ENCODE measurements at regions not wholly inside any gene's neighbourhood (a gene's known extent, or its start where the extent isn't known, plus 50 kb on each side); places are given as distances from the start of the nearest gene placed in this dataset.

DNA sequence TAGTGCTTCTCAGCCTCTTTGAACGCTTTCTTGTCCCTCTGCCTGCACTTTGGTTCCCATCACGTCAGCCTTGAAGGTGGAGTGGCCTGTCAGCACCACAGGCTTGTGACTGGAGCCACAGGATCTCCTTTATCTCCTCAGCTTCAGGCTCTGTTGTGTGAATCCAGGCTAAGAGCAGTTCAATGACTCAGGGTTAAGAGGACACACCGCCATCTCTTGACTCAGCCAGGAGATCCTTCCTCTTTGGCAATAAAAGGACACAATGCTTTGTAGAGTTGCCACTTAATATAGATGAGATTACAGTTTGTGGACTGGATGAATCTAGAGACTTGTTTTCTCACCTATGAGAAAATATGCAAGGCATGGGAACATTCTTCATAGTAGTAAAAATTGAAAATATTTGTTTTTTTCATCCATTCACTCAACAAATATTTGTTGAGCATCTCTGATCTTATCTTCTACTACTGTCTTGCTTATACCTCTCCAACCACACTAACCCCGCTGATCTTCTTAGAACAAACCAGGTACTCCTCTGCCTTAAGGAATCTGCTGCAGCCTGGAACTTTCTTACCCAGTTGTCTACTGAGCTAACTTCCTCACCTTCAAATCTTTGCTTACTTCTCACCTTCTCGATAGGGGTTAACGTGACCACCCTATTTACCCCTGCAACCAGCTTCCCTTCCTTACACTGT is 62.3 kb downstream of the UCHL1 start:
- Histone ChIP-seq H3K9ac (ENCODE audit: low read depth, low read length) (no peak overlapping the region), H3K27ac (ENCODE audit: low read depth, low read length) (no peak overlapping the region), H3K27me3 (ENCODE audit: control insufficient read depth, insufficient read depth, low read length) (no peaks in the 10 kb centered on the region), H3K9me3 (ENCODE audit: control insufficient read depth, insufficient read depth, low read length) (no peaks in the 10 kb centered on the region), H3K4me3 (ENCODE audit: low read depth, low read length) (no peak overlapping the region), H3K4me1 (ENCODE audit: control insufficient read depth, insufficient read depth, low read length) (peaks cover 3% of the 10 kb centered on the region; the same call in 1 of the 2 replicates), H3K36me3 (ENCODE audit: control insufficient read depth, insufficient read depth, low read length) (no peaks in the 10 kb centered on the region)

GRCh38 chr4:41319553-41319952 is 62.8 kb downstream of the UCHL1 start:
- Histone ChIP-seq H3K9ac (ENCODE audit: low read depth, low read length) (no peak overlapping the region), H3K27ac (ENCODE audit: low read depth, low read length) (no peak overlapping the region), H3K36me3 (ENCODE audit: control insufficient read depth, insufficient read depth, low read length) (no peaks in the 10 kb centered on the region), H3K4me3 (ENCODE audit: low read depth, low read length) (no peak overlapping the region), H3K9me3 (ENCODE audit: control insufficient read depth, insufficient read depth, low read length) (no peaks in the 10 kb centered on the region), H3K27me3 (ENCODE audit: control insufficient read depth, insufficient read depth, low read length) (no peaks in the 10 kb centered on the region), H3K4me1 (ENCODE audit: control insufficient read depth, insufficient read depth, low read length) (peaks cover 3% of the 10 kb centered on the region; the same call in 1 of the 2 replicates)

DNA sequence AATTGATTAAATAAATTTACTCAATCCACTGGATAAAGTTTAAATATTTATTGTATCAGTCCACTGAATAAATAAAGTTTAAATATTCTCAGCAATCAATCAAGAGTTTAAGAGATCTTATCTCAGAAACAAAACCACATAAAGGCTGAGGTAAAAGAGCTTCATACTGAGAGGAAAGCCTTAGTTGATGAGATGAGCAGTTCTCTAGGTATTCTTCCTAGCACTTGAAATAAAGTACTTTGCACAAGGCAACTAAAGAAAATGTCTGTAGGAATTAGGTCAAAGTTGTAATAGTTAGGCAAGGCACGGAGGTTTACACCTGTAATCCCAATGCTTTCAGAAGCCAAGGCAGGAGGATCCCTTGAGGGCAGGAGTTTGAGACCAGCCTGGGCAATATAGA is 63.5 kb downstream of the UCHL1 start:
- Histone ChIP-seq H3K9ac (ENCODE audit: low read depth, low read length) (no peak overlapping the region), H3K27me3 (ENCODE audit: control insufficient read depth, insufficient read depth, low read length) (no peaks in the 10 kb centered on the region), H3K9me3 (ENCODE audit: control insufficient read depth, insufficient read depth, low read length) (no peaks in the 10 kb centered on the region), H3K27ac (ENCODE audit: low read depth, low read length) (no peak overlapping the region), H3K4me3 (ENCODE audit: low read depth, low read length) (no peak overlapping the region), H3K36me3 (ENCODE audit: control insufficient read depth, insufficient read depth, low read length) (no peaks in the 10 kb centered on the region), H3K4me1 (ENCODE audit: control insufficient read depth, insufficient read depth, low read length) (peaks cover 6% of the 10 kb centered on the region)

DNA sequence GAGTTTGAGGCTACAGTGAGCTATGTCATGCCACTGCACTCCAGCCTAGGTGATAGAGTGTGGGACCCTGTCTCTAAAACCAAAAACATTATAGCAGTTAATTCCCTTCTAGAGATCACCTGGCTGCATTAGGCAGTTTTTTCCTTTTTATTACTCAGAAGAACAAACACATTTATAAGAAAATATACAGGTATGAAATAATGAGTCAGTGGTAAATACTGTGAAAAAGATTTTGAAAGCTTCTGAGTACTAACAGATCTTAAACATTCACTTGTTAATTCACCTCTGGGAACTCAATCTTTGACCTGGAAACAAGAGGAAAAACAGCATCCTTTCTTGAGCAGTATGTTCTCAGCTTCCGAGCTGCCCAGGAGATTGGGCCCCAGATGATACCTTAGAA is 64.1 kb downstream of the UCHL1 start:
- H3K27me3 ChIP-seq (ENCODE audit: control insufficient read depth, insufficient read depth, low read length), result no peaks in the 10 kb centered on the region
- no peak overlapping the region for H3K27ac ChIP-seq (ENCODE audit: low read depth, low read length)
- H3K4me1 ChIP-seq (ENCODE audit: control insufficient read depth, insufficient read depth, low read length), result peaks cover 12% of the 10 kb centered on the region
- no peaks in the 10 kb centered on the region for H3K36me3 ChIP-seq (ENCODE audit: control insufficient read depth, insufficient read depth, low read length)
- no peak overlapping the region for H3K9ac ChIP-seq (ENCODE audit: low read depth, low read length)
- H3K9me3 ChIP-seq (ENCODE audit: control insufficient read depth, insufficient read depth, low read length), result no peaks in the 10 kb centered on the region
- H3K4me3 ChIP-seq (ENCODE audit: low read depth, low read length), result no peak overlapping the region

DNA sequence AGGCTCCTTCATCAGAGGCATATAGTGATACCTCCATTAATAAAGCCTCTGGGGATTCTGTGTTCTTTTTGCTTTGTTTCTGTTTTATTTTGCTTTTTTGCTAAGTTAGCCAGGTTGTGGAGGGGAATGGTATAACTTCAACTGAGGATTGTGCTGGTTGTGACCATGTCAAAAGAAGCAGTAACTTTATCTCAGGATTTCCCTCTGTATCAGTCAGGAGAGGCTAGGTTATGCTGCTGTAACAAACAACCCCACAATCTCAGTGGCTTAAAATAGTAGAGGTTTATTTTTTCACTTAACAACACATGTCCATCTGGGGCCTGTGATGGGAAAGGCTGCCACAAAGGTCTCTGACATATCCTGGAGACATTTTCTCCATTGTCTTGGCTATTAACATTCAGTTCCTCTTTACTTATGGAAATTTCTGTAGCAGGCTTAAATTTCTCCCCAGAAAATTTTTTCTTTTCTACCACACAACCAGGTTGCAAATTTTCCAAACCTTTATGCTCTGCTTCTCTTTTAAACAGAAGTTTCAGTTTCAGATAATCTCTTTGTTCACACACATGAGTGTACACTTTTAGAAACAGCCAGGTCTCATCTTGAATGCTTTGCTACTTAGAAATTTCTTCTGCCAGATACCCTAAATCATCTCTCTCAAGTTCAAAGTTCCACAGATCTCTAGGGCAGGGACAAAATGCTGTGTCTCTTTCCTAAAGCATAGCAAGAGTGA is 64.7 kb downstream of the UCHL1 start:
- H3K9me3 ChIP-seq (ENCODE audit: control insufficient read depth, insufficient read depth, low read length), result no peaks in the 10 kb centered on the region
- H3K4me1 ChIP-seq (ENCODE audit: control insufficient read depth, insufficient read depth, low read length), result peaks cover 18% of the 10 kb centered on the region
- no peaks in the 10 kb centered on the region for H3K36me3 ChIP-seq (ENCODE audit: control insufficient read depth, insufficient read depth, low read length)
- H3K9ac ChIP-seq (ENCODE audit: low read depth, low read length), result no peak overlapping the region
- H3K4me3 ChIP-seq (ENCODE audit: low read depth, low read length), result no peak overlapping the region
- no peaks in the 10 kb centered on the region for H3K27me3 ChIP-seq (ENCODE audit: control insufficient read depth, insufficient read depth, low read length)
- H3K27ac ChIP-seq (ENCODE audit: low read depth, low read length), result no peak overlapping the region

- no peak overlapping the region for H3K9ac ChIP-seq (ENCODE audit: low read depth, low read length)
These were observed 65.9 kb downstream of the UCHL1 start for GRCh38 chr4:41322617-41323016.

GRCh38 chr4:41323179-41323578 is 66.5 kb downstream of the UCHL1 start:
- Histone ChIP-seq H3K36me3 (ENCODE audit: control insufficient read depth, insufficient read depth, low read length) (no peaks in the 10 kb centered on the region), H3K27me3 (ENCODE audit: control insufficient read depth, insufficient read depth, low read length) (no peaks in the 10 kb centered on the region), H3K4me3 (ENCODE audit: low read depth, low read length) (no peak overlapping the region), H3K27ac (ENCODE audit: low read depth, low read length) (no peak overlapping the region), H3K4me1 (ENCODE audit: control insufficient read depth, insufficient read depth, low read length) (peaks cover 29% of the 10 kb centered on the region), H3K9ac (ENCODE audit: low read depth, low read length) (no peak overlapping the region), H3K9me3 (ENCODE audit: control insufficient read depth, insufficient read depth, low read length) (no peaks in the 10 kb centered on the region)

More at GRCh38 chr4:41322617-41323016, 65.9 kb downstream of the UCHL1 start:
- peaks cover 24% of the 10 kb centered on the region for H3K4me1 ChIP-seq (ENCODE audit: control insufficient read depth, insufficient read depth, low read length)
- no peak overlapping the region for H3K27ac ChIP-seq (ENCODE audit: low read depth, low read length)
- no peaks in the 10 kb centered on the region for H3K36me3 ChIP-seq (ENCODE audit: control insufficient read depth, insufficient read depth, low read length)
- H3K27me3 ChIP-seq (ENCODE audit: control insufficient read depth, insufficient read depth, low read length), result no peaks in the 10 kb centered on the region
- H3K9me3 ChIP-seq (ENCODE audit: control insufficient read depth, insufficient read depth, low read length), result no peaks in the 10 kb centered on the region
- no peak overlapping the region for H3K4me3 ChIP-seq (ENCODE audit: low read depth, low read length)

GRCh38 chr4:41323706-41324105 is 67.0 kb downstream of the UCHL1 start:
- Histone ChIP-seq H3K4me3 (ENCODE audit: low read depth, low read length) (no peak overlapping the region), H3K27me3 (ENCODE audit: control insufficient read depth, insufficient read depth, low read length) (no peaks in the 10 kb centered on the region), H3K4me1 (ENCODE audit: control insufficient read depth, insufficient read depth, low read length) (peaks cover 35% of the 10 kb centered on the region), H3K27ac (ENCODE audit: low read depth, low read length) (no peak overlapping the region), H3K9ac (ENCODE audit: low read depth, low read length) (no peak overlapping the region), H3K9me3 (ENCODE audit: control insufficient read depth, insufficient read depth, low read length) (no peaks in the 10 kb centered on the region), H3K36me3 (ENCODE audit: control insufficient read depth, insufficient read depth, low read length) (no peaks in the 10 kb centered on the region)

DNA sequence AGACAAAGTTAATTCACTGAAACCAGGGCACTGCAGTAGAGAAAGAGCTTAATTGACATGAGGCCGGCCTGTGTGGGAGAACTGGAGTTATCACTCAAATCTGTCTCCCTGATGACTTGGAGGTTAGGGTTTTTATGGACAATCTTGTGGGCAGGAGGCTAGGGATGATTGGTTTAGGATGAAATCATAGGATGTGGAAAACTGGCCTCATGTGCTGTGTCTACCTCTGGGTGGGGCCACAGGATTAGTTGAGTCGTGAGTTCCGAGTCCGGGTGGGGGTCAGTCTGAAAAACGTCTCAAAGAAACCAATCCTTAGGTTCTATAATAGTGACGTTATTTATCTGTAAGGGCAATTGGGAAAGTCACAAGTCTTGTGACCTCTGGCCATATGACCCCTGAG is 68.1 kb downstream of the UCHL1 start:
- peaks cover 36% of the 10 kb centered on the region for H3K4me1 ChIP-seq (ENCODE audit: control insufficient read depth, insufficient read depth, low read length)
- H3K4me3 ChIP-seq (ENCODE audit: low read depth, low read length), result no peak overlapping the region
- H3K36me3 ChIP-seq (ENCODE audit: control insufficient read depth, insufficient read depth, low read length), result no peaks in the 10 kb centered on the region
- no peak overlapping the region for H3K27ac ChIP-seq (ENCODE audit: low read depth, low read length)
- H3K27me3 ChIP-seq (ENCODE audit: control insufficient read depth, insufficient read depth, low read length), result no peaks in the 10 kb centered on the region
- H3K9ac ChIP-seq (ENCODE audit: low read depth, low read length), result no peak overlapping the region
- no peaks in the 10 kb centered on the region for H3K9me3 ChIP-seq (ENCODE audit: control insufficient read depth, insufficient read depth, low read length)

DNA sequence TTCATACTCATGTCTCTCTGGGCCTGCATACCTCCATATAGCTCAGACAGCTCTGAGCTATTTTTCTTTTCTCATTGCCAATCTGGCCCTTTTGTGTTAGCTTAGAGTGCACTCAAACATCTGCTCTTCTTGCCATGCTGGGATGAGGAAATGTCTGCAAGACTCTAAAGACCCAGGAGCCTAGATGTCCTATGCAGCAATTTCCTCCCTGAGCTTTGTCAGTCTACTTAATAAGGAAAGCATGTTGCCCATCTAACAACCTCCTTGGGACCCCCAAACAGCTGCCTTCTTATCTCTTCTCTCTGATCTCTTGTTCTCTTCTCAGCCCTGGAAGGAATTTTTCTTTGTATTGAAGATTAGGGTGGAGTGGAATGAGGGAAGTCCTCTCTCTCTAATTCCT is 69.2 kb downstream of the UCHL1 start:
- H3K27ac ChIP-seq (ENCODE audit: low read depth, low read length), result no peak overlapping the region
- no peaks in the 10 kb centered on the region for H3K9me3 ChIP-seq (ENCODE audit: control insufficient read depth, insufficient read depth, low read length)
- H3K4me1 ChIP-seq (ENCODE audit: control insufficient read depth, insufficient read depth, low read length), result peaks cover 36% of the 10 kb centered on the region
- no peak overlapping the region for H3K4me3 ChIP-seq (ENCODE audit: low read depth, low read length)
- no peaks in the 10 kb centered on the region for H3K27me3 ChIP-seq (ENCODE audit: control insufficient read depth, insufficient read depth, low read length)
- no peak overlapping the region for H3K9ac ChIP-seq (ENCODE audit: low read depth, low read length)
- H3K36me3 ChIP-seq (ENCODE audit: control insufficient read depth, insufficient read depth, low read length), result no peaks in the 10 kb centered on the region

DNA sequence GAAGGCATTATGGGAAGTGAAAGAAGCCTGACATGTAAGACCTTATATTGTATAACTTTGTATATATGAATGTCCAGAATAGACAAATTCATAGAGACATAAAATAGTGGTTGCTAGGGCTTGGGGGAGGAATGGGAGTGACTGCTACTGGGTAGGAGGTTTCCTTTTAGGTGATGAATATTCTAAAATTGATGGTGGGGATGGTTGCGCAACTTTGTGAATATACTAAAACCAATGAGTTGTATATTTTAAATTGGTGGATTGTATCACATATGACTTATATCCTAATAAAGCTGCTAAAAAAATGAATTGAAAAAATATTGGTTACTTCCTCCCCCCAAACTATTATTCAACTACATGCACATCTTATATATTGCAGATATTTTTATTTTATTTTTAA is 70.0 kb downstream of the UCHL1 start:
- H3K36me3 ChIP-seq (ENCODE audit: control insufficient read depth, insufficient read depth, low read length), result no peaks in the 10 kb centered on the region
- no peak overlapping the region for H3K9ac ChIP-seq (ENCODE audit: low read depth, low read length)
- no peaks in the 10 kb centered on the region for H3K9me3 ChIP-seq (ENCODE audit: control insufficient read depth, insufficient read depth, low read length)
- no peak overlapping the region for H3K4me3 ChIP-seq (ENCODE audit: low read depth, low read length)
- no peaks in the 10 kb centered on the region for H3K27me3 ChIP-seq (ENCODE audit: control insufficient read depth, insufficient read depth, low read length)
- H3K4me1 ChIP-seq (ENCODE audit: control insufficient read depth, insufficient read depth, low read length), result peaks cover 36% of the 10 kb centered on the region
- no peak overlapping the region for H3K27ac ChIP-seq (ENCODE audit: low read depth, low read length)

Data from HUES48 (cell line).